ENCODE measurements at regions not wholly inside any gene's neighbourhood (a gene's known extent, or its start where the extent isn't known, plus 50 kb on each side); places are given as distances from the start of the nearest gene placed in this dataset.

- DNase-seq (ENCODE audit: extremely low read depth, low read depth) = no peak
- TF ChIP-seq, protein P1, sequence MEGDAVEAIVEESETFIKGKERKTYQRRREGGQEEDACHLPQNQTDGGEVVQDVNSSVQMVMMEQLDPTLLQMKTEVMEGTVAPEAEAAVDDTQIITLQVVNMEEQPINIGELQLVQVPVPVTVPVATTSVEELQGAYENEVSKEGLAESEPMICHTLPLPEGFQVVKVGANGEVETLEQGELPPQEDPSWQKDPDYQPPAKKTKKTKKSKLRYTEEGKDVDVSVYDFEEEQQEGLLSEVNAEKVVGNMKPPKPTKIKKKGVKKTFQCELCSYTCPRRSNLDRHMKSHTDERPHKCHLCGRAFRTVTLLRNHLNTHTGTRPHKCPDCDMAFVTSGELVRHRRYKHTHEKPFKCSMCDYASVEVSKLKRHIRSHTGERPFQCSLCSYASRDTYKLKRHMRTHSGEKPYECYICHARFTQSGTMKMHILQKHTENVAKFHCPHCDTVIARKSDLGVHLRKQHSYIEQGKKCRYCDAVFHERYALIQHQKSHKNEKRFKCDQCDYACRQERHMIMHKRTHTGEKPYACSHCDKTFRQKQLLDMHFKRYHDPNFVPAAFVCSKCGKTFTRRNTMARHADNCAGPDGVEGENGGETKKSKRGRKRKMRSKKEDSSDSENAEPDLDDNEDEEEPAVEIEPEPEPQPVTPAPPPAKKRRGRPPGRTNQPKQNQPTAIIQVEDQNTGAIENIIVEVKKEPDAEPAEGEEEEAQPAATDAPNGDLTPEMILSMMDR (IDR thresholded peaks at IDR 0.05; ENCODE audit: low read depth, low read length, missing control alignments) = no peak
- no peak overlapping the region for H3K4me3 ChIP-seq (replicated peaks; ENCODE audit: low read depth, low read length)
Observed at GRCh38 chr10:10385831-10386230, 631.8 kb upstream of the CELF2 start.

DNA sequence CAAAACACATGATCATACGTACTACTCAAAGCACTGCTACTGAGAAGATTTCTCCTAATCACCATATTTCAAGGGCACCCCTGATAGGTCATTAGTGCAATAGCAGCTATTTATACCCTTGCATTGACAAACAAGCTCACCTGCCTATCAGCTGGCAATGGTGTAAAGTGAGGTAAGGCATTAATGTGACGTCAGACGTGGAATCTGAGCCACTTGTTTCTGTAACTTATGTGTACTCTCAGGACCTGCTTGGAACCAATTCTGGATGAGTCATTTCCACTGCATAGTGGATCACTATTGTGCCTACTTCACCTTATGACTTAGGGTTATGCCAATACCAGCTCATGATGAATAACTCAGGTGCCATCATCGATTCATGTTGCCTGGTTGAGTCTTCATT lies 628.5 kb upstream of the CELF2 start:
- no peak overlapping the region for H3K4me3 ChIP-seq (replicated peaks; ENCODE audit: low read depth, low read length)
- TF ChIP-seq, protein P1 (IDR thresholded peaks at IDR 0.05; ENCODE audit: low read depth, low read length, missing control alignments) = no peak
- no peak for DNase-seq (ENCODE audit: extremely low read depth, low read depth)

DNA sequence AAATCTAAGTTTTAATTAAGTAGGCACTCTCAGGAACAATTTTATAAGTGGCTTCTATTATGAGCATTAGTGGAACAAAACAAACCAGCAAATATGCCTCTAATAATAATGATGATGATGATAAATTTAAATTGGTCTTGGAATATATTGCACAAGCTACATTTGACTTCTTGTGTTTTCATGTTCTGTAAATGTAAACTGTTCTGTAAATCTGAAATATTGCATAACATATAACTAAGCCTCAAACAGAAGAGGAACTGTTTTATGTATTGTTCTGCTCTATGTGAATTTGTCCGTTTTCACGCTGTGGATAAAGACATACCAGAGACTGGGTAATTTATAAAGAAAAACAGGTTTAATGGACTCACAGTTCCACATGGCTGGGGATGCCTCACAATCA lies 625.2 kb upstream of the CELF2 start:
- DNase-seq (ENCODE audit: extremely low read depth, low read depth) = no peak
- no peak overlapping the region for H3K4me3 ChIP-seq (replicated peaks; ENCODE audit: low read depth, low read length)
- TF ChIP-seq, protein P1 (IDR thresholded peaks at IDR 0.05; ENCODE audit: low read depth, low read length, missing control alignments) = no peak

DNA sequence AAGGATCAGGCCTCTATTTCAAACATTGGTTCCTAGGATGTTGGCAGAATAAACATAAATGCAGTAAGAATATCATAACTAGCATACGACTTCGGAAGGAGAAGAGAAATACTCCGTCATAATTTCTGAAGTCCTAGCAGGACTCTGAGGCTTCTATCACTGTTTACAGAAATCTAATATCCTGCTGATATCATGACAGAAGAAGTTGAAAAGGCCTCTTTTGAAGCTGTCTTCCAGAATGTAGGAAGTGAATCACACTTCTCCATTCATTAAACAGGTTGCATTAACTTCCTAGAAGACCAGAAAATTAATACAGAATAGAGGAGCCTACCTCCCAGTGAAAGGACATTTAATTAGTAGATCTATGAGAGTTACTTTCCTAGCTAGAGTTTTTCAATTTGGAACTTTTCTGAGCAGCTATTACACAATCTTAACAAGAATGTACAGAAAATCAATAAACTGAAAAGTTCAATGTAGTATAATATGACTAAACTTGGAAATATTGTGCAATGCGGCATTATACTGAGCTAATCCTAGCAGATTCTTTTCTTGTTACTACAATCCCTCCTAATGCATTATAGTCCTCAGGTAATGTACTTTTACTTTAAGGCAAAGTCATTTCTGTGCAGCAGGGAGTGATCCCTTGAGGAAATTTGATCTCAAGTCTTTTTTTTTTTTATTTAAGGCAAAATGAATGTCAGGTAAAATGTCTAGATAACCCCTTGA lies 622.6 kb upstream of the CELF2 start:
- no peak for DNase-seq (ENCODE audit: extremely low read depth, low read depth)
- H3K4me3 ChIP-seq (replicated peaks; ENCODE audit: low read depth, low read length) = no peak overlapping the region
- TF ChIP-seq, protein P1 (IDR thresholded peaks at IDR 0.05; ENCODE audit: low read depth, low read length, missing control alignments) = no peak

- no peak for DNase-seq (ENCODE audit: extremely low read depth, low read depth)
- no peak overlapping the region for H3K4me3 ChIP-seq (replicated peaks; ENCODE audit: low read depth, low read length)
- TF ChIP-seq, protein P1 (IDR thresholded peaks at IDR 0.05; ENCODE audit: low read depth, low read length, missing control alignments) = no peak
Observed at GRCh38 chr10:10396601-10397000, 621.1 kb upstream of the CELF2 start.

DNA sequence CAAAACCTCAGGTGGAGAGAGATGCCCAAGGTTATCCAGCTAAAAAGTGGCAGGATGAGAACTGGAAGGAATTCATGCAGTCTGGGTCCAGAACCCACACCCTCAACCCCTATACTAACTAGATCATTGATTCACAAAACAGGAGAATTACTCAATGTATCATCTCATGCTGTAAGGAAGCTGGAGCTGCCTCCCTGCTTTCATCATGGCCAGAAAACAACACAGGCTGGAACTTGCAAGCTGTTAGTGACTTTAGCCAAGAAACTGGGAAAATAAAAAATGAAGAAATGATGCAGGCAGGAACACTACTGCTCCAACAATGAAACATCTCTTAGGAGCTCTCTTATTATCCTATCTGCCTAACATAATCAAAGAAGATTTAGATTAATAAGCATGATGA lies 619.8 kb upstream of the CELF2 start:
- no peak overlapping the region for H3K4me3 ChIP-seq (replicated peaks; ENCODE audit: low read depth, low read length)
- no peak for DNase-seq (ENCODE audit: extremely low read depth, low read depth)
- TF ChIP-seq, protein P1 (IDR thresholded peaks at IDR 0.05; ENCODE audit: low read depth, low read length, missing control alignments) = no peak

GRCh38 chr10:10403762-10404161 lies 613.9 kb upstream of the CELF2 start:
- TF ChIP-seq, protein P1 (IDR thresholded peaks at IDR 0.05; ENCODE audit: low read depth, low read length, missing control alignments) = no peak
- no peak overlapping the region for H3K4me3 ChIP-seq (replicated peaks; ENCODE audit: low read depth, low read length)
- DNase-seq (ENCODE audit: extremely low read depth, low read depth) = no peak
